SK-N-MC (cell line): ENCODE measurements at regions not wholly inside any gene's neighbourhood (a gene's known extent, or its start where the extent isn't known, plus 50 kb on each side); places are given as distances from the start of the nearest gene placed in this dataset.

Source experiments
- EZH2 ChIP-seq: fragments of 200-600 bp; sonication (generic); IDR thresholded peaks from one replicate; pipeline ENCODE4 v1.6.1; 2017; ENCODE audit warnings: antibody characterized with exemption
- POLR2AphosphoS5 ChIP-seq: IDR thresholded peaks from 2 replicates; pipeline ENCODE4 v1.6.1; 2012; ENCODE audit warnings: mild to moderate bottlenecking, low read depth, low read length, borderline replicate concordance

- no peak for TF ChIP-seq POLR2AphosphoS5
- no peak for TF ChIP-seq EZH2
These were observed 96.0 kb upstream of the TSPAN2 start for GRCh38 chr1:115185336-115185735.
